HPDE6-E6E7 (cell line): ENCODE measurements at regions not wholly inside any gene's neighbourhood (a gene's known extent, or its start where the extent isn't known, plus 50 kb on each side); places are given as distances from the start of the nearest gene placed in this dataset.
A peak's percentile ranks its signal among the peaks of the same experiment; 100 is the strongest.
"Not testable (repeated sequence)": the region's sequence is repeated elsewhere in the genome, so short reads cannot be mapped to it uniquely, and the experiment has no call there.

Source experiments
- DNase-seq: peaks from one replicate; pipeline ENCODE4 v3.0.0; 2011; ENCODE audit warnings: missing footprints; ENCODE audit errors: extremely low spot score

- peak; percentile 88 for DNase-seq
These were observed 95.8 kb downstream of the ATXN3L start for GRCh38 chrX:13223868-13224567.

- peak; percentile 57 for DNase-seq
These were observed 98.9 kb downstream of the ATXN3L start for GRCh38 chrX:13220916-13221315.

DNA sequence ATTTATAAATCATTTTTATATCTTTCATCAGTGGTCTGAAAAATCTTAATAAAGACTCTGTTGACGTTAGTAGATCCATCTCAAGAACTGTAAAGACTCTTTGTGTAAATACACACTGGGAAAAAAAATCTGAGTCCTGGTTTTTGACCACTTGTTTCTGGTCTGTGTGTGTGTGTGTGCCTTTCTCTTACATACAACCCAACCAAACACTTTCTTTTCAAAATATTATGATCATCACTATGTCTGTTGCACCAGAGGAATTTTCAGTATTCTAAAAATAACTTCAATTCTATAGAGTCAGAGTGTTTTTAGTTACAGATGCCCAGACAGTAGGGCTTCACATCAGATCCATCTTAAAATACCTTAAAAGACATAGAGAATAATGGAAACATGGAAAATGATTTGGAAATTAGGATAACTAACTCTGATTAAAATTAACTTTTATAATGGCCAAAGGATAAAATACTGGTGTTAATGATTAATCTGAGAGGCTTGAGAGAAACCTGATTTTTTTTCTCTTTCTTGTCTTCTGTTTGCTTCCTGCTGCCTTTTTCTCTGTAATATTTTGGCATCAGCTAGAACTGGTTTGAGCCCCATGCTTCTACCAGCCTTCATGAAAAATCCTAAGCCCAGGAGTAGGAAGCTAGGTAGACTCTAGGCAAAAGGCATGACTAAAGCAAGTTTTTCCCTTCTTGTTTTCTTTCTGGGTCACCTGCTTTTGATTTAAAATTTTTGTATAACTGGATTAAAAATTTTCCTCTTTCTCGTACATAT lies 99.7 kb downstream of the ATXN3L start:
- no peak for DNase-seq

GRCh38 chrX:13218758-13219157 lies 101.1 kb downstream of the ATXN3L start:
- DNase-seq, result no peak

DNA sequence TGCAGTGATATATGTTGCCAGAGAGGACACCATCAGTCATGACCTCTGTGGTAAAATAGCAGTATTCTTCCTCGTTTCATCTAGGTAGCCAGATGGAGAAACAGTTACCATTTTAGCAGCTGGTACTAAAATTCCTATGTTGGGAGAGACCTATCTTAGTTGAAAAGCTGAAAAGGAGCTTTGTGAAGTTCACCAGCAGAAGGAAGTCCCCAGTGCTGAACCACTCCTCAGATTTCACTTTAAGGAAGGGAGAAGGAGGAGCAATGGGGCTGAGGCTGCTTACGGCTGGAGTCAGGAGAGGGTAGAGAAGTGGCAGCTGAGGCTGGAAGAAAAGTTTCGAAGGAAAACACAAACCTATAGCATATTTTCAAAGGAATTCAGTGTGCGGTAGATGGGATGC lies 103.7 kb downstream of the ATXN3L start:
- DNase-seq, result no peak

DNA sequence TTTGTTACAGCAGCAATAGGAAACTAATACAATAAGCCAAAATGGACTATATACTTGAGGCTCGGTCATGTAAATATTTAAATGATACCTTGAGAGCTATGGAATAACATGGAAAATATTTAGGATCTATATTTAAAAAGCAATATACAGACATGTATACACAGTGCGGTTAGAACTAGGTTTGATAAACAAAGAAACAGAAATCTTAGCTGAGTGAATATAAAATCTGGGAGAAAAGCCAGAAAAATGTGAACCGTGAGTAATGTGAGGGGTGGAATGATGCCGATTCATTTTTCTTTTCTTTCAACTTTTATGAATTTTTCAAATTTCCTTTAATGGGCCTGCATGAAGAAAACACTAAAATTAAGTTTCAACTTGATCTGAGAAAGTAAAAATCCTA lies 104.1 kb downstream of the ATXN3L start:
- no peak for DNase-seq

GRCh38 chrX:13212191-13212651 lies 107.6 kb downstream of the ATXN3L start:
- no peak for DNase-seq

- DNase-seq, result not testable (repeated sequence)
These were observed 109.7 kb downstream of the ATXN3L start for GRCh38 chrX:13210142-13210541.

GRCh38 chrX:13209704-13210103 lies 110.1 kb downstream of the ATXN3L start:
- not testable (repeated sequence) for DNase-seq

DNA sequence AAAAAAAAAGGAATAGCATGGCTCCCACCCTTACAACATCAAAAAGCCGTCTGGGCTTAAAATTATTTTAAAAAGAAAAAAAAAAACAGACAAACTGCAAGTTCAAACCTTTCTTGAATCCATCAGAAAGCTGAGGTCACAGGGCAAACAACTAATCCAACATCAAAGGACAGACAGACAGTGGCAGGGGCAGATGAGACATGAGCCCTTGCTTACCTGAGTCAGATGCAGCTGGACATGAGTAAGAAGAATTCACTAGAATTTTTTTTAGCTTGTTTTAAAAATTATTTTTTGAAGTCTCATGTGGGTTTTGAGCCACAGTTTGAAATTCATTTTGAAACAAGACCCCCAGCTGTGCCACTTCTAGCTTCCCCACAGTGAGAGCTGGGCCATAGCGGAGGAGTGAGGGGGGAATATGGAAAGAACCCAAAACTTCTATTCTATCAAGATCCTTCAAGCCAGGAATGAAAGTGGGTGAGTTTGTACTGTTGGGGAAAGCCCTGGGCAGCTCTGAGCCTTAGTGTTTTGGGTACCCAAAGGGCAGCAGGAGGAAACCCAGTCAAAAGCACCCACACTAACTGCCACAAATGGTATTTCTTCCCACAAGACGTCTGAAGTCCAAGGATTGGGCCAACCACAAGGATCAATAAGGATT lies 111.4 kb downstream of the ATXN3L start:
- DNase-seq, result no peak

DNA sequence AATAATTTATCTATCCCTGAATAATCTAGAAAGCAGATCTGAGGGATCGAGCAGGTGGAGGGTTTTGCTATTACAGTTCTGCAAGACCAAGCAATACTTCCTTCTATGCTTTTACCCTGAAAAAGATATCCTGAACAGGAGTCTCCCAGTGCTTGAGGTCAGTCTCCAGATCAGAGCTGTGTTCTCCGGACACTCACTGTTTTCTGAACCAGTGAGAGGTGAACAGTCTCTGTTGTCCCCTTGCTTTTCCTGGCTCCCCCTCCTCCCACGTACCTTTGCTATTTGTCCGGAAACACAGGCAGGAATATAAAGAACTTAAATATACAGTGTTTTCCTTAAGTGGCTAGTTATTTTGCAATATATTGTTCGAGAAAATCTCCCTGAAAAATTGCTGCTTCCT lies 116.6 kb downstream of the ATXN3L start:
- DNase-seq, result no peak

- DNase-seq, result no peak
These were observed 118.1 kb downstream of the ATXN3L start for GRCh38 chrX:13201605-13202219.

DNA sequence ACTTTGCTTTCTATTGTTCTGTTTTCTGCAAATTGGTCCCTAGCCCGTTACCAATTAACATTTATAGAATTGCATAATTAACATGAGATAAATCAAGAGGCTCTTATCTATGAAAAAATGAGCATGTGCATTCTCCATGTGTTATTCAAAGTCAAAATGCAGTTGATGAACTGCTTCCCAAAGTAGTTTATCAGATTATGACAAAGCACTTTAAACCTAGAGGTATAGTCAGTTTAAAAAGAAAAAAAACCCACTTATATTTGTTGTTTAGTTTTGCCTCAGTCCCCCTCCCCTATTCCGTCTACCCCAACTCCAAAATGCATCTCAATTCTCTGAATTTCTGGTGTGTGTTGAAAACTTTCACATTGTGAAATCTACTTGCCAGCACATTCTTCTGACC lies 119.5 kb downstream of the ATXN3L start:
- no peak for DNase-seq

DNA sequence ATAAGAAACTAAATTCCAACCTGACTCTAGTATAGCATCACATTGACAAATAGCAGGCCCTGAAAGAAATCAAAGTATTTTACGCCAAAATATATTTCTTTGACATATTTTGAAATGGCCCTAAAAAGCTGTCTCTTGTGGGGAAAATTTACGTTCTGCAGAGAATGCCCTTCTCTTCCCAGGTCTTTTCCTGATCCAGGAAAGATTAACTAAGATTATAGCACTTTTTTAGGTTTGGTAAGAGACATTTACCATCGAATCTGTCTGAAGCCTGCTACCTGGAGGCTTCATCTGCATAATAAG lies 121.1 kb downstream of the ATXN3L start:
- DNase-seq, result no peak

GRCh38 chrX:13198056-13198761 lies 121.6 kb downstream of the ATXN3L start:
- DNase-seq, result no peak

- no peak for DNase-seq
These were observed 123.1 kb downstream of the ATXN3L start for GRCh38 chrX:13196782-13197181.

DNA sequence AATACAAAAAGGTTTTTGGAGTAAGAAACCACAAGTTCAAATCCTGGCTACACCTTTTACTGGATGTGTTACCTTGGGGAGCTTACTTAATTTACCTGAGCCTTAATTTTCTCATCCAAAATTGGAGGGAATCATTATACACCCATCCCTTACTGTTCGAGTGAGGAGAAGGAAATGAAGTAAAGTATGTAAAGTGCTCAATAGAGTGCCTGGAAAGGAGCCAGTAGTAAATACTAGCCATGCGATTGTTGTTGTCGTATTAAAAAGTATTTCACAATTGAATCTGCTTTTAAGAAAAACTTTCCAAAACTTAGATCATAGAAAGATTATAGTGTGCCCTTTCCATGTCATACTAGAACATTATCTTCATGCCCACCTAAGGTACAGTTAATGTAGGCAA lies 124.5 kb downstream of the ATXN3L start:
- DNase-seq, result no peak

DNA sequence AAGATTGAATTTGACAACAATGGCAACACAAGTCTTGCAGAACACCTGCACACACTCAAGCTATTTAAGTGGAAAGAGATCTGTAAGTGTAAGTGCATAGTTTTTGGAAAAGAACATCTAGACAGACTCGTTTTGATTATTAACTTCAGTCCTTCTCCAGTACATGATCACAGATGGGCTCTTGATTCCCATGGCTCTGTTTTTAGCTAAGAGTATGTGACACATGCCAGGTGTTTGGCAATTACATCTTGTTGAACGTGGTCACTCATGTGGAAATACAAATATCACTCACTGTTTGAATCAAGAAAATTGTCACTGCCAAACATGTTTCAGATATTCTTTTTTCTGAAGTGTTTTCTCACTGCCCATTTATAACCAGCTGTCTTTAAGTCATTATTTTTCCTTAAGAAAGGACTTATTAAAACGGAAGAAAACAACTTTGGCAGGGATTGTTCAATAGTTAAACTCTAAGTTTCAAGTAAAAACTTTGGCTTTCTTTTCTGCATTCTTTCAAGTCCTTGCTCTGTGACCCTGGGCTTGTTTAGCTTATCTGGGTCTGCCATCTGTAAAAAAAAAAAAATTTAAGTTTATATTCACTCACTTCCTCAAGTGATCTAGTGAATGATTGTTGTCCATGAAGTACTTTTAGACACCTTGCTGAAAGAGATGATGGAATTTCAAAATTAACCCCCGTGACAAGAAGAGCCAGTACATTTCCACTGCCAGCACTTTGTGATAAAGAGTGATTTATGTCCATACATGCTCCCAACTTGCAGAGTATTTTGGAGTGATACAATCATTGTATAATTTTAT lies 125.4 kb downstream of the ATXN3L start:
- no peak for DNase-seq

DNA sequence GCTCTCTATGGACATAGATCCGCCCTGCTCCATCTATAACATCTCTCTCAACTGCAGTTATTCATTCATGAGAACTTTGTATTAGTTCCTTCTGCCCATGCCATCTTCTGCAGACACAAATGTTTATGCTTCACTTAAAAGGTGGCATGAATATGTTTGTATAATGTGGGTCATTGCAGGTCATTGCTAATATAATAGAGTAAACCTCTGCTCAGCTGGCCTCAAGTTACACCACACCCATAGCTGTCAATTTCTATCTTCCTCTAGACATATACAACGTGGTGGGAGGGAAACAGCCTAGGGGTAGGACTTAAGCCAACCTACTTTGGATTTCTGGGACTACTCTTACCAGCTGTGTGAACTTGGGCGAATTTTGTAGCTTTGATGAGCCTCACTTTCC lies 129.8 kb downstream of the ATXN3L start:
- no peak for DNase-seq

- no peak for DNase-seq
These were observed 130.5 kb downstream of the ATXN3L start for GRCh38 chrX:13189380-13189779.

- DNase-seq, result no peak
These were observed 131.0 kb downstream of the ATXN3L start for GRCh38 chrX:13188731-13189309.
